DND-41 (cell line): ENCODE measurements at regions not wholly inside any gene's neighbourhood (a gene's known extent, or its start where the extent isn't known, plus 50 kb on each side); places are given as distances from the start of the nearest gene placed in this dataset.

ENCODE experiments used
- EZH2 ChIP-seq: IDR thresholded peaks from 3 replicates; pipeline ENCODE4 v1.6.1; 2012; ENCODE audit warnings: borderline replicate concordance, low read depth, mild to moderate bottlenecking, moderate library complexity, low read length, inconsistent platforms; ENCODE audit not compliant: severe bottlenecking
- TF ChIP-seq, protein P1 (sequence below): IDR thresholded peaks from 2 replicates; pipeline ENCODE4 v1.5.1; 2012; ENCODE audit warnings: borderline replicate concordance, low read length, moderate library complexity, mild to moderate bottlenecking; ENCODE audit not compliant: poor library complexity, severe bottlenecking; ENCODE audit errors: extremely low read depth

GRCh38 chr3:44060164-44060563 is 181.5 kb upstream of the TOPAZ1 start:
- TF ChIP-seq, protein P1, sequence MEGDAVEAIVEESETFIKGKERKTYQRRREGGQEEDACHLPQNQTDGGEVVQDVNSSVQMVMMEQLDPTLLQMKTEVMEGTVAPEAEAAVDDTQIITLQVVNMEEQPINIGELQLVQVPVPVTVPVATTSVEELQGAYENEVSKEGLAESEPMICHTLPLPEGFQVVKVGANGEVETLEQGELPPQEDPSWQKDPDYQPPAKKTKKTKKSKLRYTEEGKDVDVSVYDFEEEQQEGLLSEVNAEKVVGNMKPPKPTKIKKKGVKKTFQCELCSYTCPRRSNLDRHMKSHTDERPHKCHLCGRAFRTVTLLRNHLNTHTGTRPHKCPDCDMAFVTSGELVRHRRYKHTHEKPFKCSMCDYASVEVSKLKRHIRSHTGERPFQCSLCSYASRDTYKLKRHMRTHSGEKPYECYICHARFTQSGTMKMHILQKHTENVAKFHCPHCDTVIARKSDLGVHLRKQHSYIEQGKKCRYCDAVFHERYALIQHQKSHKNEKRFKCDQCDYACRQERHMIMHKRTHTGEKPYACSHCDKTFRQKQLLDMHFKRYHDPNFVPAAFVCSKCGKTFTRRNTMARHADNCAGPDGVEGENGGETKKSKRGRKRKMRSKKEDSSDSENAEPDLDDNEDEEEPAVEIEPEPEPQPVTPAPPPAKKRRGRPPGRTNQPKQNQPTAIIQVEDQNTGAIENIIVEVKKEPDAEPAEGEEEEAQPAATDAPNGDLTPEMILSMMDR: no peak
- TF ChIP-seq EZH2: no peak
